ENCODE measurements at regions not wholly inside any gene's neighbourhood (a gene's known extent, or its start where the extent isn't known, plus 50 kb on each side); places are given as distances from the start of the nearest gene placed in this dataset.

GRCh38 chr21:27681841-27682240 lies 715.0 kb upstream of the ADAMTS5 start:
- ATAC-seq, result no peak
- no peaks in the 10 kb centered on the region for H3K27me3 ChIP-seq
- no peak overlapping the region for H3K27ac ChIP-seq
- H3K36me3 ChIP-seq, result no peaks in the 10 kb centered on the region
- no peak overlapping the region for H3K4me3 ChIP-seq
- intact Hi-C loops (cut with DNase I), result no loop called here
- no peak for DNase-seq
- H3K9me3 ChIP-seq, result no peaks in the 10 kb centered on the region
- TF ChIP-seq CTCF (IDR thresholded peaks at IDR 0.05), result no peak
- H3K4me1 ChIP-seq, result no peaks in the 10 kb centered on the region

- no peaks in the 10 kb centered on the region for H3K36me3 ChIP-seq
- no peaks in the 10 kb centered on the region for H3K4me1 ChIP-seq
- ATAC-seq (no peak), DNase-seq (no peak)
- H3K9me3 ChIP-seq, result no peaks in the 10 kb centered on the region
- no peak overlapping the region for H3K27ac ChIP-seq
- H3K4me3 ChIP-seq, result no peak overlapping the region
- no peak for TF ChIP-seq CTCF (IDR thresholded peaks at IDR 0.05)
- no peaks in the 10 kb centered on the region for H3K27me3 ChIP-seq
- intact Hi-C loops (cut with DNase I), result no loop called here
Observed at GRCh38 chr21:27681038-27681437, 714.1 kb upstream of the ADAMTS5 start.

- Histone ChIP-seq H3K9me3 (no peaks in the 10 kb centered on the region), H3K27ac (no peak overlapping the region), H3K36me3 (no peaks in the 10 kb centered on the region), H3K27me3 (no peaks in the 10 kb centered on the region), H3K4me1 (no peaks in the 10 kb centered on the region), H3K4me3 (no peak overlapping the region)
- DNase-seq, result no peak
- TF ChIP-seq CTCF (IDR thresholded peaks at IDR 0.05), result no peak
- ATAC-seq, result no peak
- intact Hi-C loops (cut with DNase I), result no loop called here
Observed at GRCh38 chr21:27680181-27680580, 713.3 kb upstream of the ADAMTS5 start.

- no peak overlapping the region for H3K27ac ChIP-seq
- H3K4me1 ChIP-seq, result no peaks in the 10 kb centered on the region
- no peaks in the 10 kb centered on the region for H3K9me3 ChIP-seq
- ATAC-seq, result no peak
- H3K36me3 ChIP-seq, result no peaks in the 10 kb centered on the region
- no peak for DNase-seq
- intact Hi-C loops (cut with DNase I), result no loop called here
- TF ChIP-seq CTCF (IDR thresholded peaks at IDR 0.05), result no peak
- no peaks in the 10 kb centered on the region for H3K27me3 ChIP-seq
- no peak overlapping the region for H3K4me3 ChIP-seq
Observed at GRCh38 chr21:27678511-27678910, 711.6 kb upstream of the ADAMTS5 start.

- no peak for TF ChIP-seq CTCF (IDR thresholded peaks at IDR 0.05)
- intact Hi-C loops (cut with DNase I), result no loop called here
- H3K4me3 ChIP-seq, result no peak overlapping the region
- no peak for DNase-seq
- no peaks in the 10 kb centered on the region for H3K4me1 ChIP-seq
- ATAC-seq, result no peak
- H3K27me3 ChIP-seq, result no peaks in the 10 kb centered on the region
- H3K9me3 ChIP-seq, result no peaks in the 10 kb centered on the region
- no peak overlapping the region for H3K27ac ChIP-seq
- no peaks in the 10 kb centered on the region for H3K36me3 ChIP-seq
Observed at GRCh38 chr21:27677546-27677945, 710.7 kb upstream of the ADAMTS5 start.

Measured in left lung (tissue), 4 donors.